Dendritic cell treated with granulocyte-macrophage colony-stimulating factor and Interleukin-4, amounts not matched to agents 40 ng/mL and 50 ng/mL, for 4 days (primary cell): ENCODE measurements at regions not wholly inside any gene's neighbourhood (a gene's known extent, or its start where the extent isn't known, plus 50 kb on each side); places are given as distances from the start of the nearest gene placed in this dataset.

ENCODE experiments used
- H3K27ac Mint-ChIP-seq: one replicate; pipeline ENCODE4 v1.8.0; 2022; ENCODE audit warnings: mild to moderate bottlenecking, mixed read lengths
- H3K27me3 Mint-ChIP-seq: one replicate; pipeline ENCODE4 v1.8.0; 2022; ENCODE audit warnings: mild to moderate bottlenecking, mixed read lengths
- H3K36me3 Mint-ChIP-seq: one replicate; pipeline ENCODE4 v1.8.0; 2022; ENCODE audit warnings: low read depth, mixed read lengths
- H3K4me1 Mint-ChIP-seq: one replicate; pipeline ENCODE4 v1.8.0; 2022; ENCODE audit warnings: low read depth, mixed read lengths
- H3K4me3 Mint-ChIP-seq: one replicate; pipeline ENCODE4 v1.8.0; 2022; ENCODE audit warnings: mild to moderate bottlenecking, moderate library complexity, mixed read lengths
- H3K9me3 Mint-ChIP-seq: one replicate; pipeline ENCODE4 v1.8.0; 2022; ENCODE audit warnings: mixed read lengths
- intact Hi-C: fragments of 100-400 bp; cut with micrococcal nuclease; formaldehyde crosslinking; loops from one replicate; pipeline ENCODE4 v1.15.0; 2022

DNA sequence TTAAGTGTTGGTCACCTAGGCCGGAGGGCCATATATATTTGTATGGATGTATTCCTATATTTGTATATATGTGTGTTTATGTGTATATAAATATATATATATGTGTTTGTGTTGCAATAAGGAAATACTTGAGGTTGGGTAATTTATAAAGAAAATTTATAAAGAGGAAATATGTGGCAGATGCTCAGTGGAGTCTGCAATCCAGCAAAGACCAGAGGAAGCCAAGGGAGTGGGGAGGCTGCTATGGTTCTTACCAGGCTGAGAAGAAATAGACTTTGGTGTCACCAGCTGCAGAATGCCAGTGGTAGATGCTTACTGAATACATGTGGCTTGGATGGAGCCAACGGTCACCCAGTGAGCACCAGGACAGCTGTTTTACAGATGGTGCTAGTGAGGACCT, 97.4 kb upstream of the ELOVL5 start:
- H3K27ac Mint-ChIP-seq: no peak overlapping the region
- intact Hi-C loops: no loop called here
- no peaks in the 10 kb centered on the region for H3K27me3 Mint-ChIP-seq
- peaks cover 11% of the 10 kb centered on the region for H3K9me3 Mint-ChIP-seq
- no peak overlapping the region for H3K4me3 Mint-ChIP-seq
- H3K4me1 Mint-ChIP-seq: peaks cover 16% of the 10 kb centered on the region
- no peaks in the 10 kb centered on the region for H3K36me3 Mint-ChIP-seq

GRCh38 chr6:53441761-53442160, 93.0 kb upstream of the ELOVL5 start:
- Mint-ChIP-seq H3K9me3 (no peaks in the 10 kb centered on the region), H3K27ac (no peak overlapping the region), H3K4me3 (no peak overlapping the region), H3K4me1 (peaks cover 25% of the 10 kb centered on the region), H3K27me3 (no peaks in the 10 kb centered on the region), H3K36me3 (no peaks in the 10 kb centered on the region)
- intact Hi-C loops: no loop called here

- intact Hi-C loops: no loop called here
- H3K27ac Mint-ChIP-seq: no peak overlapping the region
- H3K4me3 Mint-ChIP-seq: no peak overlapping the region
- H3K9me3 Mint-ChIP-seq: no peaks in the 10 kb centered on the region
- H3K36me3 Mint-ChIP-seq: no peaks in the 10 kb centered on the region
- H3K27me3 Mint-ChIP-seq: no peaks in the 10 kb centered on the region
- H3K4me1 Mint-ChIP-seq: peaks cover 28% of the 10 kb centered on the region
These were observed 92.3 kb upstream of the ELOVL5 start for GRCh38 chr6:53441035-53441493.

GRCh38 chr6:53440336-53440945, 91.7 kb upstream of the ELOVL5 start:
- H3K4me3 Mint-ChIP-seq: no peak overlapping the region
- intact Hi-C loops: no loop called here
- H3K27ac Mint-ChIP-seq: no peak overlapping the region
- no peaks in the 10 kb centered on the region for H3K9me3 Mint-ChIP-seq
- H3K4me1 Mint-ChIP-seq: peaks cover 22% of the 10 kb centered on the region
- no peaks in the 10 kb centered on the region for H3K27me3 Mint-ChIP-seq
- no peaks in the 10 kb centered on the region for H3K36me3 Mint-ChIP-seq

DNA sequence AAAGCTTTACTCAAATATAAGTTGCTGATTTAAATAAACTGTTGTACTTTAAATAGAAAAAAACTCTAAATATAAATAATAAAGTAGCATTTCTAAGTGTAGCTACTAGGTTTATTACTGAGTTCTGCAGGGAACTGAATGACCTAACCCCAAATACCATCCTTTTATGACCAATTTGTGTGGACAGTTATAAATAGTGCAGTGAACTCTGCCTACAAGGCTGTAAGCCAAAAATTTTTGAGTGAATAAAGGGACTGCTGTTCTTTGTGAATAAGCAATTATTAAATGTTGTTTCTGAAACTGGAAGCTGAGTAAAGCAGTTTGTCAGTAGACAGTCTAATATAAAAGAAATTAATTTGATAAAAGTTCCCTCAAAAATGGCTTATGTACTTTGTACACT, 90.8 kb upstream of the ELOVL5 start:
- intact Hi-C loops: loop anchor here (5.0 kb wide), 1 partner anchor 43 kb away; no protein-coding TSS in a partner anchor
- H3K36me3 Mint-ChIP-seq: no peaks in the 10 kb centered on the region
- H3K9me3 Mint-ChIP-seq: no peaks in the 10 kb centered on the region

DNA sequence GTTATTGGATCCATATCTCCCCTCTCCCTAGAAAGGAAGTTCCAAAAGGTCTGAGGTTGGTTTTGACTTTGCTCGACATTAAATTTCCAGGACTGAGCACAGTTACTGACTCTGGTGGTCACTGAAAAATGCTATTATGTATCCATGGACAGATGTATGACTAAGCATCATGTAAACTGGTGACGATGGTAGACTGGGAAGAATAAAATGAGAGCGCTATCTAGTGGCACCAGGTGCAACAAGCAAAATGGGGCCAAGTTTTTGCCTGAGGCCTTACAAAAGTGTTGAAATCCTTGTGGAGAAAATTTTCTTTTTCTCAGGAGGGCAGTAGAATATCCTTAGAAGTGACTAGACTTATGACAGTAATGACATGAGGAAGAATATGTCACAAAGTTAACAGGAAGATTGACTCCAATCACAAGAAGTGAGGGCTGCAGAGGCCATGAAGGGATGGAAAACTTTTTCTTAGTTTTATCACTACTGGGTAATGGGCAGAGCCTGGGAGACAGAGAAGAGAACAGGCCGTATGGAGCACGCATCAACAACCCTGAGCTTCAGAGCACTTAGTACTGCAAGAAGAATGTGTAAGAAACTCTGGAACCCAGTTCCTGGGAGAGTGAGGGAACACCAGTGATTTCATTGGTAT, 88.9 kb upstream of the ELOVL5 start:
- Mint-ChIP-seq H3K27me3 (no peaks in the 10 kb centered on the region), H3K36me3 (no peaks in the 10 kb centered on the region), H3K27ac (no peak overlapping the region), H3K9me3 (no peaks in the 10 kb centered on the region), H3K4me3 (no peak overlapping the region), H3K4me1 (peaks cover 30% of the 10 kb centered on the region)
- intact Hi-C loops: loop anchor here (1.0 to 5.0 kb wide), 2 partner anchors 45 to 265 kb away; no protein-coding TSS in a partner anchor

More for the DNA sequence above, 90.8 kb upstream of the ELOVL5 start:
- no peak overlapping the region for H3K27ac Mint-ChIP-seq
- H3K4me1 Mint-ChIP-seq: peaks cover 19% of the 10 kb centered on the region
- H3K27me3 Mint-ChIP-seq: no peaks in the 10 kb centered on the region
- H3K4me3 Mint-ChIP-seq: no peak overlapping the region

DNA sequence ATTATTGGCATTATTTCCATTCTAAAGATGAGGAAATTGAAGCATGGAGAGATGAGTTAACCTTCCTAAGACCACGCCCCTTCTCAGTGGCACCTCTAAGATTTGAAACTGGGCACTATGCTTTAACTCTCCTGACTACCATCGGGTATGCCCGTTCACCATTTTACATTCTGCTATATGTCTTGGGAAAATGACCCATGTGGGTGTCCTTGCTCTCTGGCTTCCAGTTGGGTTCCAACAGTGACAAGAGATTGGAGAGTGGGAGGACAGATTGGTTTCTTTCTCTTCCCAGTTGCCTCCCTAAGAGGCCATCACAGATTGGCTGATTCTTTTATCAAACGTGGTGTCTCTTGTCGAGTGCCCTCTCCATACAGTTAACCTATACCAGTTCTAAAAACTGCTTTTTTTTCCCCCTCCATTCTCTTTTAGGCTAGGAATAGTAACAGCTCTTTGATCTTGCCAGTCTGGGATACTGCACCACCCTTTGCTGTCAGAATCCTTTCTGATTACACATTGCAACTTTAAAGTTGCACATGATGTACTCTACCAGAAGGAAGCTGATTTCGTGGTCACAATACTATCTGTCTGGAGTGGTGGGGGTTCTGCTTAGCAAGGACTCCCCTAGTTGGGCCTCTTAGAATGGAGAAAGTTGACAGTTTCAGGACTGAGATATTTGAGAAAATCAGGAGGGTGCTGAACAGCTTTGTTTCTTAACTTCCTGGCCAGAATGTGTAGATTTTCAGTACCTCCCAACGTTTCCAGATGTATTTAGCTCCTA, 88.0 kb upstream of the ELOVL5 start:
- Mint-ChIP-seq H3K9me3 (no peaks in the 10 kb centered on the region), H3K4me3 (no peak overlapping the region), H3K27me3 (no peaks in the 10 kb centered on the region), H3K36me3 (no peaks in the 10 kb centered on the region), H3K4me1 (peaks cover 40% of the 10 kb centered on the region), H3K27ac (no peak overlapping the region)
- intact Hi-C loops: loop anchor here (1.0 to 5.0 kb wide), 2 partner anchors 46 to 264 kb away; no protein-coding TSS in a partner anchor

- intact Hi-C loops: loop anchor here (2.0 kb wide), 1 partner anchor 75 kb away; no protein-coding TSS in a partner anchor
- Mint-ChIP-seq H3K36me3 (no peaks in the 10 kb centered on the region), H3K4me3 (no peak overlapping the region), H3K9me3 (no peaks in the 10 kb centered on the region), H3K27me3 (no peaks in the 10 kb centered on the region), H3K27ac (no peak overlapping the region), H3K4me1 (peaks cover 46% of the 10 kb centered on the region)
These were observed 85.2 kb upstream of the ELOVL5 start for GRCh38 chr6:53433951-53434285.

GRCh38 chr6:53433261-53433950, 84.7 kb upstream of the ELOVL5 start:
- H3K4me3 Mint-ChIP-seq: no peak overlapping the region
- intact Hi-C loops: loop anchor here (2.0 kb wide), 1 partner anchor 75 kb away; no protein-coding TSS in a partner anchor
- peak overlapping the region; percentile 40 for H3K27ac Mint-ChIP-seq
- no peaks in the 10 kb centered on the region for H3K9me3 Mint-ChIP-seq
- no peaks in the 10 kb centered on the region for H3K36me3 Mint-ChIP-seq
- H3K27me3 Mint-ChIP-seq: no peaks in the 10 kb centered on the region
- H3K4me1 Mint-ChIP-seq: peaks cover 46% of the 10 kb centered on the region

- H3K9me3 Mint-ChIP-seq: no peaks in the 10 kb centered on the region
- peak overlapping the region; percentile 21 for H3K4me3 Mint-ChIP-seq
- H3K36me3 Mint-ChIP-seq: no peaks in the 10 kb centered on the region
- no peaks in the 10 kb centered on the region for H3K27me3 Mint-ChIP-seq
- intact Hi-C loops: loop anchor here (2.0 kb wide), 1 partner anchor 74 kb away; no protein-coding TSS in a partner anchor
- H3K4me1 Mint-ChIP-seq: peaks cover 42% of the 10 kb centered on the region
- H3K27ac Mint-ChIP-seq: peak overlapping the region; percentile 40
These were observed 83.8 kb upstream of the ELOVL5 start for GRCh38 chr6:53432318-53433161.

GRCh38 chr6:53431704-53432103, 83.0 kb upstream of the ELOVL5 start:
- Mint-ChIP-seq H3K4me1 (peaks cover 34% of the 10 kb centered on the region), H3K27ac (peak overlapping the region; percentile 27), H3K4me3 (no peak overlapping the region), H3K9me3 (no peaks in the 10 kb centered on the region), H3K36me3 (no peaks in the 10 kb centered on the region), H3K27me3 (no peaks in the 10 kb centered on the region)
- intact Hi-C loops: loop anchor here (2.0 kb wide), 1 partner anchor 73 kb away; no protein-coding TSS in a partner anchor

- Mint-ChIP-seq H3K4me3 (no peak overlapping the region), H3K27me3 (no peaks in the 10 kb centered on the region), H3K4me1 (peaks cover 27% of the 10 kb centered on the region), H3K9me3 (no peaks in the 10 kb centered on the region), H3K27ac (no peak overlapping the region), H3K36me3 (no peaks in the 10 kb centered on the region)
- intact Hi-C loops: no loop called here
These were observed 80.7 kb upstream of the ELOVL5 start for GRCh38 chr6:53429401-53429800.

- Mint-ChIP-seq H3K4me1 (peaks cover 27% of the 10 kb centered on the region), H3K36me3 (no peaks in the 10 kb centered on the region), H3K9me3 (no peaks in the 10 kb centered on the region), H3K27ac (no peak overlapping the region), H3K27me3 (no peaks in the 10 kb centered on the region), H3K4me3 (no peak overlapping the region)
- intact Hi-C loops: no loop called here
These were observed 80.1 kb upstream of the ELOVL5 start for GRCh38 chr6:53428886-53429285.
